Activated CD8-positive, alpha-beta memory T cell treated with anti-CD3 and anti-CD28 coated beads for 4 hours (primary cell): ENCODE measurements at regions not wholly inside any gene's neighbourhood (a gene's known extent, or its start where the extent isn't known, plus 50 kb on each side); places are given as distances from the start of the nearest gene placed in this dataset.
"Not testable (repeated sequence)": the region's sequence is repeated elsewhere in the genome, so short reads cannot be mapped to it uniquely, and the experiment has no call there.

ENCODE experiments used
- DNase-seq, 2 donors: peaks; one replicate each; pipeline ENCODE4 v3.0.0-alpha.2; 2020; ENCODE audit warnings: low read depth in 2 of 2

DNA sequence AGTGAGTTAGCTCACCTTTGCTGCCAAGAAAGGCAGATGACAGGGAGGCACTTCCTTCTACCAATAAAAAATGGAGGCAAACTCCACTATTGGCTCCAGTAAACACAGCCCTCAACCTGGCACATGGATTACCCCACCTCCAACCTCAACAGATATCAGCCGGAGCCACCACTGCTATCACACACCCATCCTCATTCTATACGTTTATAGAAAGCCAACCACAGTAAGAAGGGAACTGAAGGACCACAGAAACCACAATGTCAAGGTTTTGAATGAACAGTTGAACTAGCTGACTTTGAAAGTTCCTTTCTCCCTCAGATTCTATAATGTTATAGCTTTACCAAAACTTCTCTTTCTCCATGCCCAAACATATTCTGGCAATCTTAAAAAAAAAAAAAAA is 526.2 kb downstream of the UQCRFS1 start:
- no peak for DNase-seq

DNA sequence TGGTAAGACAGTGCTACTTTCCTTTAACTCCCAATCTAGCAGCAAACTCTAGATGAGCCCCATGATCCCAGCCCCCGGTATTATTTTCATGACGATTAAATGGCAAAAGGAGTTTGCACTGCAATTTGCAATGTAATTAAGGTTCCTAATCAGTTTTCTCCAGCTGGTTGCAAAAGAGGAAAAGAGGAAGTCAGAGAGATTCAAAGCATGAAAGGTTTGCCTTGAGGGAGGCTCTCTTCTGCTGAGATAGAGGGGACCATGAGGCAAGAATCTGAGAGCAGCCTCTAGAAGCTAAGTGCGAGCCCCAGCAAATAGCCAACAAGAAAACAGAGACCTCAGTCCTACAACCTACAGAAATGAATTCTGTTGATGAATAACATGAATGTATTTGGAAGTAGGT is 527.1 kb downstream of the UQCRFS1 start:
- DNase-seq = no peak

- DNase-seq = not testable (repeated sequence)
These were observed 527.9 kb downstream of the UQCRFS1 start for GRCh38 chr19:28685077-28685476.

- no peak for DNase-seq
These were observed 532.8 kb downstream of the UQCRFS1 start for GRCh38 chr19:28680111-28680510.

DNA sequence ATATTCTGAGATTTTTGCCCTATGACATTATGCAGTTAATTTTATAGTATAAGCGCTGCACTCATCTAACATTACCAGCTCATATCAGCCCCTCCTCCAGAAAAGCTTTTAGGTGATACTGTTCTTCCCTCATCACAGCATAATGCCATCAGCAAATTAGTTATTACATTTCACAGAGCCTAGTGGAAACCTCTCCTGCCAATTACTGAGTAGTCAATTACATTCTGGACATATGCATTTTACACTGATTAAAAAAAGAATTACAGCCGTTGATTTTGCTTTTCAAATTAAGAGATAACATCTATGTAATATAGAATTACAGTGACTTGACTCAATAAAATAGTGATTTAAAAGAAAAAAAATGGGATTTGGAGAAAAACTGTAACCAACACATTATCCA is 542.1 kb downstream of the UQCRFS1 start:
- DNase-seq = no peak

DNA sequence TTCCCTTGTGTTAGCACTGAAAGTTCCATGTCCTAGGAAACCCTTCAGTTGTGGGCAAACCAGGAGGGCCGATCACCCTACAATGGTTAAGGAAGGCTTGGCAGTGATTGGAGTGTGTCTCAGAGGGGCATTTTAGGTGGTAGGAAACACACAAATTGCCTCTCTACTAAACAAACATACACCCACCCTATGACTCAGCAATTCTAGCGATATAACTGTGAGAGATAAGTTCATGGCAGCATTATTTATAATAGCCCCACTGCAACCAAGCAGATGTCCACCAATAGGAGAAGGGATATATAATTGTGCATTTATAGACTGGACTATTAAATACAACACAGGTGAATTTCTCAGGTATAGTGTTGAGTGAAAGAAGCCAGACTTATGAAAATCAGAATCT is 543.1 kb downstream of the UQCRFS1 start:
- no peak for DNase-seq

DNA sequence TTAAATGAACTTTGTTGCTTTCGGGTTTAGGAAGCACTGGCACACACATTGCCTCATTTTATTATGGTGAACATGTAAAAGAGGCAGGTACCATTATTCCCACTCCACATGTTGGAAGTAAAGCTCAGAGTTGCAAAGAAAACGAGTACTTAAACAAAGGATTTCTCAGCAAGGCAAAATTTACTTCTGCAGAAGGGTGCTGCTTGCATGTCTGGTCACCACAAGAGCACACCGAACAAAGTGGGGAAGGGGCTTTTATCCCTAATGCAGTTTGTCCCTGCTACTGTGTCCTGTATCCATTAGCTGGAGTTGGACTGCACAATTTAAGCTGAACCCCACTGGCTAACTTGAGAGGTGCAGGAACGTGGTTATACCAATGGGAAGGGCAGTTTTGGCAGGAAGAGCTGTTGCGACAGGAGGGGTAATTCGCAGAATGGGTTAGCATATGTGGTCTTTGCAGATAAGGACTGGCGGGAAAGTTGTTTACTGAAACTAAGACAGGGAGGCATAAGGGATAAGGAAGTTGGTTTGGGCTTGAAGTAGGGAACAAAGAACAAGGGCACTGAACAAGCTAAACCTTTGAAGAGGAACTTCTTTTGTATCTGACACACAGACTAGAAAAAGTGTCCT is 545.5 kb downstream of the UQCRFS1 start:
- no peak for DNase-seq

DNA sequence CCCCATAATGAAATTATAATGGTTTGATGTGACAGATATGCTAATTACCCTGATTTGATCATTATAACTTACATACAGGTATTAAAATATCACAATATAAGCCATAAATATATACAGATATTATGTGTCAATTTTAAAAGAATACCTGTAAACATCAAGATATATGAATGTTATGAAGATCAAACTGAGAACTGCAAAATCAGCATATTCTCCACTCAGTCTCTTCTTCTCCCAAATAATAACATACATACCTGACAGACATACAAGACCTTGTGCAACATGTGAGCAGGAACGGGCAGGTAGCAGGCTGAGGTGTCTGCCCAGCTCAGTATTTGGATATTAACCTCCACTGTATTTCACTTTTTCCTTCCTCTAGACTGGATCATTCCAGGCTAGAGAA is 547.2 kb downstream of the UQCRFS1 start:
- DNase-seq = no peak

DNA sequence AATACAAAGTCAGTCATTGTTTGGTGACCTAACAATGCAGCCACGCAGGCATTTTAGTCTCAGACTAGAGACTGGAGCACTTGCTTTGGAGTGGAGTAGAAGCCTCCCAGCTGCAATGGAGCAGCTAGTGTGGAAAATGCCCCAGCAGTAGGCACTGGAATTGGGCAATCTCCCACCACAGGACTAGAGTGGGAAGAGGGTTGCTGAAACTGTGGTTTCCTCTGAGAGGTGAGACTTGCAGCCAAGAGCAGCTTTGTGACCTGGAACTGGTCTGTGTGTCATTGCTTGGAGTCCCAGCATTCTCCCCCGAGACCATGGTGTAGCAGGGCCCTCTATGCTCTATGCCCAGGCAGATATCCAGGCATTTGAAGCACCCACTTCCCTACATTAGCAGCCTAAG is 556.3 kb downstream of the UQCRFS1 start:
- DNase-seq = no peak

DNA sequence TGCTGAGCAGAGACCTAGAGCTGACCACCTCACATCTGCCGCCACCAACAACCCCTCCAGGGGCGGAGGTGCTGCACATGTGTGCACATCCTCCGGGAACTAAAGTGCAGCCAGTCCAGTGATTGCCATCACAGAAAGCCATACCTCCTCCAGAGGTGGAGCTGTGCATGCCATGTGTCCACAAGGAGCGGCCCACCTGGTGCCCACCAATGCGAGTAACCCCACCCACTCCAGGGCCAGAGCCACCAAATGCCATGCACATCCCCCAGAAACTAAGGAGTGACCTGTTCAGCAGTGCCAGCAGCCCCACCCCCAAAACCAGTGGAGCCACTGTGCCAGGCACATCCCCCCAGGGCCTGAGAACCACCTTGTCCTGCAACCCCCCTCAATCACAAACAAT is 557.9 kb downstream of the UQCRFS1 start:
- no peak for DNase-seq

DNA sequence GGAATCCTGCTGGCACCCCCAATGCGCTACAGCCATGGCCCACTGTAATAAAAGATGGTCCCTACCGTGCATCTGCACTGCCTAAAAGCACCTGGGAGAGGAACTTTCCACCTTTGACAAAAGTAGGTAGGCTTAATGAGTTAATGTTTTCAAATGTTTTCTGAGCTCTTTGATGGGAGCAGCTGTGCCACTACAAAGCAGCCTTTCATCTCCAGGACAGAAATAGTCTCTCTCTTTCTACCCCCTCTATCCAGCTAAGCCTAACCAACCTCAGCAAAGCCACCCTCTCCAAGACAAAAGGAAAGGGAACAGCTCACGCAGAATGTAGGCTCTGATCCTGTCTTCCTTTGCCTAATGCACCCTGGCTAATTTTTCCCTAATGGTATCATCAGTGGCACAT is 560.2 kb downstream of the UQCRFS1 start:
- DNase-seq = no peak

DNA sequence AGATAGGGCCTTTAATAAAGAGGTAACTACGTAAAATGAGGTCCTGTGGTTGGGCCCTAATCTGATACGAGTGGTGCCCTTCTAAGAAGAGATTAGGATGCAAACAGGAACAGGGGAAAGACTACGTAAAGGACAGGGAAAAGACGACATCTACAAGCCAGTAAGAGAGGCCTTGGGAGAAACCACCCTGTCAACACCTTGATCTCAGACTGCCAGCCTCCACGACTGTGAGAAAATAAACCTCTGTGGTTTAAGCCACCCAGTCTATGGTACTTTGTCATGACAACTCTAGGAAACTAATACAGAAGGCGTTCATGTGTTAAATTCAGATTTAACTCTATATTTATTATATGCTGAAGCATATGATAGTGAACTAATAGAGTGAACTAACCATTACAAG is 566.3 kb downstream of the UQCRFS1 start:
- no peak for DNase-seq

DNA sequence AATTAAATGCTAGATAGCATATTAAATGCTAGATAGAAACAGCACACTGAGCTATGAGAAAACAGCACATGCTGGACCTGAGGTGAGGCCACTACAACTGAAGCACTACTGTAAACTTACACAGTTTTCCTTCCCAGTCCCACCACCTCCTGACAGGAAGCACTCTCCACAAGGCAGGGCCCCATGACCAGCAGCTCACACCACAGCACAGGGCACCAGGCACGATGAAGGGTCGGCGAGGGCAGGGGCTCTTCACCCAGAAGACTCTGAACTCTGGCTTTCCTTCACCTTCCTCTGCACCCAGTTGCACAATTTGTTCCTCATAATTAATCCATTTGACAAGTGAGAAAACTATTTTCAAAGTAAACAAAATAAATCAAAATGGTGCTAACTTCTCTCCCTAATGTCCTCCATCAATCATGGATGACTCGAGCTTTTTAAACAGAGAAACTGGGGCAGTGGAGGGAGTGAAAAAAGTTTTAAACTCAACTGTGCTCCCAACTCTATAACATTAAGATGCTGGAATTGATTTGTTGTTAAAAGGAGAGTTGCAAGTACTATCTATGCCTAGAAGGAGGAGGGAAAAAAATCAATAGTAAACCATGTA is 568.7 kb downstream of the UQCRFS1 start:
- no peak for DNase-seq

- no peak for DNase-seq
These were observed 569.9 kb downstream of the UQCRFS1 start for GRCh38 chr19:28642787-28643683.

- no peak for DNase-seq
These were observed 571.6 kb downstream of the UQCRFS1 start for GRCh38 chr19:28641395-28641794.

- no peak for DNase-seq
These were observed 572.4 kb downstream of the UQCRFS1 start for GRCh38 chr19:28640506-28640905.

GRCh38 chr19:28638445-28638844 is 574.5 kb downstream of the UQCRFS1 start:
- DNase-seq = no peak

DNA sequence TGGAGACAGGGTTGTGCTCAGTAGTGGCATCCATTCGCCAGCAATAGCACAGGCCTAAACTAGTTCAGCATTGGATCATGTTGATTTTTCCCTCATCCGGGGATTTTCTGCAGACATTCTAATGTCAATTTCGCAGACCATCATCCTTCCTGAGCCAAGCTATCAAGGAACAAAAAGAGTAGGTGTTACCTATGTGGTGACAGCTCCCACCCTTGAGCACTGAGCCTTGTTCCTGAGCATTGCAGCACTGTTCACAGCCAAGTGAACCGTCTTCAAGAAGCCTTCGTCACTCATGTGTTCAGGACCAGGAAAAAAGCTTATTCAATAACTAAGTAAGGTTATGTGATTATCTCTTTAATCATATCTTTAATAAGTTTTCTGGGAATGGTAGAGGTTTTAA is 576.2 kb downstream of the UQCRFS1 start:
- DNase-seq = no peak

DNA sequence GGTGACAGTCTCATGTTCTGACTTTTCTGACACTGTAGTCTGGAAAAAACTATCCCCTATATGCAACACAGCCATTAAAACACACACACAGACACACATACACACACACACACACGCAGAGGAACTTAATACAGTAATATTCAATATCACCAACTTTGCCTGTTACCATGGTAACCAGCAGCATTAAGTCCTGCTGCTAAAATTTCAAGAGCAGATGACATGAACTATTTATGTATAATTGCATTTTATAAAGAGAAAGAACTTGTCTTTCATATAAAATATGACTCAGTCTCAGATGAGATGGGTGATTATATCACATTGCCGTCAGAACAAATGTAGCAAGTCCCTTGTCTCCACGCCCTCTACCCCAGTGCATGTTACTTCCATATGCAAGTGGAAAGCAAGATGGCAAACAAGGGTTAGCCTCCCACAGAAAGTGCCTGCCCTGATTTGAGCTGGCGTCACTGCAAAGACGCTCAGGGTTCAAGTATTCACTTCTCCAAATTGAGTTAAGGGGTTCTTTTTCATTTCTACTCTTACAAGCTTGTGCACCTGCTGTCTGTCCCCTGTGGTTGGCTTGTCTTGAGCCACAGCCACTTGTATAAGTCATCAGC is 576.8 kb downstream of the UQCRFS1 start:
- no peak for DNase-seq

GRCh38 chr19:28634837-28635236 is 578.1 kb downstream of the UQCRFS1 start:
- no peak for DNase-seq

GRCh38 chr19:28634019-28634328 is 579.0 kb downstream of the UQCRFS1 start:
- no peak for DNase-seq

DNA sequence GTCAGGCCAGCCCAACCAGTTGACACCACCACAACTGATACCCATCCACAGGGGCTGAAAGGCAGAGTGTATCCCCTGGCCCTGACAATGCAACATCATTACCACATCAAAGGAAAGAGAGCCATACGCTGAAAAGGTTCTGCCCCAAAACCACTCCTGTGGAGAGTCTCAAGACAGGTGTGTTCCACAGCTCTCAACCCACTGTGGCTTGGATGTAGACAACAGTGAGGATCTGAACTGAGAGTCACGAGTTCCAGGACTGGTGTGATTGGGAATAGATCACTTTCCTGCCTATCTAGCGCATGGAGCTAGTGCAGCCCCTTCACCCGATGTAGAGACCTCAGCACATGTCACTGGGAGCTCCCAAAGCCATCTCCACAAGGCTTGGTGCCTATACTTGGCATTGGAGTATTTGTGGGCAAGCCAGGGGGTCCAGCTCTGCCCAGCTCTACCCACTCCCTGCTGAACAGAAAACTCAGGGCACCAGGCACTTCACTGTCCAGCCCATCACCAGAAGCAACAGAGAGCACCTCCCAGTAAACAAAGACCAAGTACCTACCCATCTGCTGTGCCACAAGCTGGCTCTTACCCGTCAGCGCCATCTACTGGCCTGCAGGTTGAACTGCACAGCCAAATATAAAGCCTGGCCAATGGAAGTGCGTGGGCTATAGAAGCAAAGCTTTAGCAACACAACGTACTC is 579.5 kb downstream of the UQCRFS1 start:
- DNase-seq = peak in 1 of 2 donors; percentile 4
